SK-N-SH (cell line): ENCODE measurements at regions not wholly inside any gene's neighbourhood (a gene's known extent, or its start where the extent isn't known, plus 50 kb on each side); places are given as distances from the start of the nearest gene placed in this dataset.

Experiments used
- CTCF ChIA-PET: fragments of 300-600, 350-600 bp; formaldehyde crosslinking; extraction: SDS; loops from one replicate; lab custom pipeline; 2021; lab: Yijun Ruan, JAX
- POLR2A ChIA-PET: fragments of 350-600 bp; sonication (Branson Sonifier 250); formaldehyde crosslinking; extraction: SDS; loops from one replicate; lab custom pipeline; 2020; ENCODE audit warnings: antibody characterized with exemption, inconsistent platforms; lab: Yijun Ruan, JAX
- DNase-seq: peaks from one replicate; pipeline ENCODE4 v3.0.0; 2012
- H2AFZ ChIP-seq: fragments of 200-600 bp; sonication (generic); 2 replicates; pipeline ENCODE4 v1.8.1; 2016; ENCODE audit warnings: antibody characterized with exemption, mild to moderate bottlenecking, low read depth
- H3F3A ChIP-seq: fragments of 200-600 bp; sonication (generic); replicated peaks from 2 replicates; pipeline ENCODE3; 2016; ENCODE audit warnings: antibody characterized with exemption, mild to moderate bottlenecking; ENCODE audit not compliant: insufficient read depth
- H3K27ac ChIP-seq, 2 experiments: fragments of 200-500 bp in 1 of 2; fragments of 200-600 bp in 1 of 2; sonication (Bioruptor generic) in 1 of 2; sonication (generic), shearing (Covaris generic) in 1 of 2; 2 replicates each; pipeline versions ENCODE4 v1.5.1 to v1.6.1; 2014 to 2016; ENCODE audit warnings: low read depth in 2 of 2, inconsistent platforms in 1 of 2, low read length in 1 of 2, mild to moderate bottlenecking in 1 of 2, mixed read lengths in 1 of 2
- H3K27me3 ChIP-seq: fragments of 200-600 bp; sonication (generic), shearing (Covaris generic); 2 replicates; pipeline ENCODE4 v1.6.1; 2016; ENCODE audit warnings: mixed run types; ENCODE audit not compliant: insufficient read depth
- H3K36me3 ChIP-seq, 2 experiments: fragments of 200-500 bp in 1 of 2; fragments of 200-600 bp in 1 of 2; sonication (Bioruptor generic) in 1 of 2; sonication (generic) in 1 of 2; replicated peaks in 1 of 2; 2 replicates each; pipeline versions ENCODE3 to v1.5.1; 2014 to 2016; ENCODE audit warnings: low read length in 1 of 2, mild to moderate bottlenecking in 1 of 2; ENCODE audit not compliant: insufficient read depth in 2 of 2, control insufficient read depth in 1 of 2
- H3K4me1 ChIP-seq, 2 experiments: fragments of 200-500 bp in 1 of 2; fragments of 200-600 bp in 1 of 2; sonication (Bioruptor generic) in 1 of 2; sonication (generic), shearing (Covaris generic) in 1 of 2; 2 replicates each; pipeline versions ENCODE4 v1.5.1 to v1.6.1; 2014 to 2016; ENCODE audit warnings: low read depth in 1 of 2, low read length in 1 of 2, mixed run types in 1 of 2; ENCODE audit not compliant: insufficient read depth in 2 of 2, control insufficient read depth in 1 of 2
- H3K4me2 ChIP-seq: fragments of 200-600 bp; sonication (generic), shearing (Covaris generic); 2 replicates; pipeline ENCODE4 v1.6.1; 2017; ENCODE audit warnings: mixed run types
- H3K4me3 ChIP-seq, 2 experiments: fragments of 200-500 bp in 1 of 2; fragments of 200-600 bp in 1 of 2; sonication (Bioruptor generic) in 1 of 2; sonication (generic), shearing (Covaris generic) in 1 of 2; 2 replicates each; pipeline versions ENCODE4 v1.5.1 to v1.8.1; 2014 to 2016; ENCODE audit warnings: low read depth in 2 of 2, inconsistent platforms in 1 of 2, low read length in 1 of 2, mild to moderate bottlenecking in 1 of 2, mixed read lengths in 1 of 2, moderate library complexity in 1 of 2
- H3K79me2 ChIP-seq: fragments of 200-600 bp; sonication (generic); 2 replicates; pipeline ENCODE4 v1.8.1; 2017; ENCODE audit warnings: mild to moderate bottlenecking; ENCODE audit not compliant: insufficient read depth
- H3K9ac ChIP-seq: fragments of 200-600 bp; sonication (generic); 2 replicates; pipeline ENCODE4 v1.6.1; 2017; ENCODE audit warnings: mixed run types
- H3K9me2 ChIP-seq: fragments of 200-600 bp; sonication (generic); 2 replicates; pipeline ENCODE4 v1.6.1; 2017; ENCODE audit warnings: mixed run types
- H3K9me3 ChIP-seq: fragments of 200-600 bp; sonication (generic); 2 replicates; pipeline ENCODE4 v1.6.1; 2017; ENCODE audit warnings: mixed run types, mild to moderate bottlenecking, moderate library complexity
- H4K20me1 ChIP-seq: fragments of 200-600 bp; sonication (generic); 2 replicates; pipeline ENCODE4 v1.6.1; 2017; ENCODE audit warnings: mild to moderate bottlenecking, mixed run types; ENCODE audit not compliant: insufficient read depth
- CHD2 ChIP-seq: fragments of 150-350 bp; IDR thresholded peaks from 2 replicates; pipeline ENCODE4 v1.6.1; 2018; ENCODE audit warnings: low read length; ENCODE audit not compliant: partially characterized antibody
- EP300 ChIP-seq, 2 experiments: IDR thresholded peaks; 2 replicates each; pipeline versions ENCODE4 v1.4.0 to v1.6.1; 2012; ENCODE audit warnings: borderline replicate concordance in 1 of 2, low read depth in 1 of 2, low read length in 1 of 2
- EZH2phosphoT487 ChIP-seq: fragments of 200-600 bp; sonication (generic); IDR thresholded peaks from 2 replicates; pipeline ENCODE4 v1.6.1; 2017; ENCODE audit warnings: low read depth, mixed run types, mild to moderate bottlenecking, antibody characterized with exemption, moderate library complexity, borderline replicate concordance
- FOSL2 ChIP-seq: IDR thresholded peaks from 2 replicates; pipeline ENCODE4 v1.4.0; 2012; ENCODE audit warnings: low read depth, mild to moderate bottlenecking, moderate library complexity, borderline replicate concordance
- FOXJ3 ChIP-seq: sonication (generic); formaldehyde crosslinking; IDR thresholded peaks from 2 replicates; pipeline ENCODE4 v1.5.1; 2020; ENCODE audit warnings: mild to moderate bottlenecking, missing genetic modification reagents
- MXI1 ChIP-seq: IDR thresholded peaks from 2 replicates; pipeline ENCODE4 v1.6.1; 2012; ENCODE audit warnings: mild to moderate bottlenecking, low read depth, low read length, improper control_type of control experiment
- RXRA ChIP-seq: IDR thresholded peaks from 2 replicates; pipeline ENCODE4 v1.4.0; 2012; ENCODE audit warnings: low read depth, mild to moderate bottlenecking, borderline replicate concordance
- SIN3A ChIP-seq: IDR thresholded peaks from 2 replicates; pipeline ENCODE4 v1.6.1; 2012; ENCODE audit warnings: low read depth, mild to moderate bottlenecking, low read length, moderate library complexity, borderline replicate concordance
- SMC3 ChIP-seq: IDR thresholded peaks from 2 replicates; pipeline ENCODE4 v1.6.1; 2012; ENCODE audit warnings: low read depth, low read length, improper control_type of control experiment
- WGBS: methylation state at CpG from one replicate; pipeline ENCODE4 v1.1.6; 2017; ENCODE audit warnings: low lambda C conversion rate; 5-methylcytosine and 5-hydroxymethylcytosine counted together
- TF ChIP-seq, protein P1 (sequence below): IDR thresholded peaks from 2 replicates; pipeline ENCODE4 v1.4.0; 2012; ENCODE audit warnings: low read depth, borderline replicate concordance
- TF ChIP-seq, protein P2 (sequence below): fragments of 150-350 bp; IDR thresholded peaks from 2 replicates; pipeline ENCODE4 v1.6.1; 2017; ENCODE audit warnings: antibody characterized with exemption, low read length, low read depth, borderline replicate concordance
- TF ChIP-seq, protein P3 (sequence below): fragments of 200-600 bp; sonication (generic); IDR thresholded peaks from 2 replicates; pipeline ENCODE4 v1.6.1; 2017; ENCODE audit warnings: antibody characterized with exemption, mild to moderate bottlenecking, moderate library complexity
- TF ChIP-seq, protein P4 (sequence below): IDR thresholded peaks from 2 replicates; pipeline ENCODE4 v1.6.1; 2012; ENCODE audit warnings: mild to moderate bottlenecking, low read depth, low read length, moderate library complexity

DNA sequence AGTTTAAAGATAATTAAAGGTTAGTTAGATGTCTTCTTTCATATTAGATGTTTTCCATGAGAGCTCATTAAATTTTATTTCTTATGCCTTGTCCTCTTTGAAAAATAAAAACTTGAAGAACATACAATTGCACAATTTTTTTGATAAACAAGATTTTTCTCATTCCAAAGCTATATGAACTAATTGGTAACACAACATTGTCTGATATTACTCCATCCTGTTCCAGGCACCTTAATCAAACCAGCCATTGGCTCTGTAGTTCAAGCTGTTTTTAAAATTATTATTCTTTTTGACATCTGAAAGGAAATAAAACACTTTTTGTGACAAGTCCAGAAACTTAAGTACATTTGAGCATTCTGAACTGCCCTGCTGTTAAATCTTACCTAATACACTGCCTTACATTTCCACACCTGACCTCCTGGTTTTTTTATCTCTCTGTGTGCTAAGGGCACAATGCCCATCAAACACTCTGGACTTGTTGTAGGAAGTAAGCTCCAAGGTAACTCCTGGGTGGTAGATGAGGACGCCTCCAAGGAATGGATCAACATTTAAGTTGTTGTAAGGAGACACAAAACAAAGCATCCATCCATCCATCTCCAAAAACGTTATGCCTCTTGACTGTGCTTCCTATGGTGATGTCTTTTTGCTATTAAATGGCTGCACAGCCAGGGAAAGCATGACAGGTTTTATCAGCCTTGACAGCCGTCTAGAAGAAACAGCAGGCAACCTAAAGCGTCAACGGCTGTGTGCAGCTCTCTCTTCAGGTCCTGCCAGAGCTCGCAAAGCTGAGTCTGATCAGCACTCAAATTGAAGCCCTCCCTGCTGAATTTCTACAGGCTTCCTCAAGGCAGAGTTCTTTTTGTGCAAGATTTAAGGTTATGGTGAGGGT lies 449.9 kb upstream of the FLRT2 start:
- no peak overlapping the region for H3K27ac ChIP-seq
- H3K36me3 ChIP-seq, result no peaks in the 10 kb centered on the region
- H3K4me2 ChIP-seq, result no peak overlapping the region
- H4K20me1 ChIP-seq, result no peaks in the 10 kb centered on the region
- DNase-seq, result no peak
- WGBS, result 11% methylated on average over 6 of the region's 6 CpGs
- no peak overlapping the region for H2AFZ ChIP-seq
- no peak overlapping the region for H3K9ac ChIP-seq
- CTCF ChIA-PET, result no interaction called here
- no peaks in the 10 kb centered on the region for H3K4me1 ChIP-seq
- no peaks in the 10 kb centered on the region for H3K27me3 ChIP-seq
- TF ChIP-seq, protein P1, sequence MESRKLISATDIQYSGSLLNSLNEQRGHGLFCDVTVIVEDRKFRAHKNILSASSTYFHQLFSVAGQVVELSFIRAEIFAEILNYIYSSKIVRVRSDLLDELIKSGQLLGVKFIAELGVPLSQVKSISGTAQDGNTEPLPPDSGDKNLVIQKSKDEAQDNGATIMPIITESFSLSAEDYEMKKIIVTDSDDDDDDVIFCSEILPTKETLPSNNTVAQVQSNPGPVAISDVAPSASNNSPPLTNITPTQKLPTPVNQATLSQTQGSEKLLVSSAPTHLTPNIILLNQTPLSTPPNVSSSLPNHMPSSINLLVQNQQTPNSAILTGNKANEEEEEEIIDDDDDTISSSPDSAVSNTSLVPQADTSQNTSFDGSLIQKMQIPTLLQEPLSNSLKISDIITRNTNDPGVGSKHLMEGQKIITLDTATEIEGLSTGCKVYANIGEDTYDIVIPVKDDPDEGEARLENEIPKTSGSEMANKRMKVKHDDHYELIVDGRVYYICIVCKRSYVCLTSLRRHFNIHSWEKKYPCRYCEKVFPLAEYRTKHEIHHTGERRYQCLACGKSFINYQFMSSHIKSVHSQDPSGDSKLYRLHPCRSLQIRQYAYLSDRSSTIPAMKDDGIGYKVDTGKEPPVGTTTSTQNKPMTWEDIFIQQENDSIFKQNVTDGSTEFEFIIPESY, result no peak
- no peak for TF ChIP-seq EZH2phosphoT487
- TF ChIP-seq, all 33 proteins: peak for 0
- POLR2A ChIA-PET, result no interaction called here
- H3K9me2 ChIP-seq, result no peaks in the 10 kb centered on the region
- no peak overlapping the region for H3K4me3 ChIP-seq
- no peaks in the 10 kb centered on the region for H3F3A ChIP-seq
- no peaks in the 10 kb centered on the region for H3K9me3 ChIP-seq
- no peaks in the 10 kb centered on the region for H3K79me2 ChIP-seq

DNA sequence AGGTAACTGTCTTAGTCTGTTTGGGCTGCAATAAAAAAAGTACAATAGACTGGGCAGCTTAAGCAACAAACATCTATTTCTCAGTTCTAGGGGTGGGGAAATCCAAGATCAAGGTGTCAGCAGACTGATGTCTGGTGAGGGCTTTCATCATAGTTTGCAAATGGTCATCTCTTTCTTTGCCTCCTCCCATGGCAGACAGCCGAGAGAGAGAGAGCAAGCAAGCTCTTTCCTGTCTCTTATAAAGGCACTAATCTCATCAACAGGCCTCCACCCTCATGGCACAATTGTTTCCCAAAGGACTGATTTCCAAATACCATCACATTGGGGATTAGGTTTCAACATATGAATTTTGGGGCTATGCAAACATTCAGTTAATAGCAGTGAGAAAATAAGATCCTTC lies 445.6 kb upstream of the FLRT2 start:
- no peak overlapping the region for H3K4me3 ChIP-seq
- no peak overlapping the region for H2AFZ ChIP-seq
- H3K27ac ChIP-seq, result no peak overlapping the region
- 0% methylated on average over 1 of the region's 1 CpG for WGBS
- ChIA-PET POLR2A (no interaction called here), CTCF (interaction anchor here (0.6 kb wide), 2 partner anchors 13 to 701 kb away, joined by 3 read pairs; no protein-coding TSS in a partner anchor)
- no peaks in the 10 kb centered on the region for H3K36me3 ChIP-seq
- no peak overlapping the region for H3K9ac ChIP-seq
- no peak overlapping the region for H3K4me2 ChIP-seq
- no peaks in the 10 kb centered on the region for H3K9me3 ChIP-seq
- H3F3A ChIP-seq, result no peaks in the 10 kb centered on the region
- no peaks in the 10 kb centered on the region for H3K4me1 ChIP-seq
- no peaks in the 10 kb centered on the region for H4K20me1 ChIP-seq
- no peaks in the 10 kb centered on the region; the same call in 1 of the 2 replicates for H3K9me2 ChIP-seq
- H3K79me2 ChIP-seq, result no peaks in the 10 kb centered on the region
- DNase-seq, result no peak
- H3K27me3 ChIP-seq, result no peaks in the 10 kb centered on the region
- TF ChIP-seq, protein P2, sequence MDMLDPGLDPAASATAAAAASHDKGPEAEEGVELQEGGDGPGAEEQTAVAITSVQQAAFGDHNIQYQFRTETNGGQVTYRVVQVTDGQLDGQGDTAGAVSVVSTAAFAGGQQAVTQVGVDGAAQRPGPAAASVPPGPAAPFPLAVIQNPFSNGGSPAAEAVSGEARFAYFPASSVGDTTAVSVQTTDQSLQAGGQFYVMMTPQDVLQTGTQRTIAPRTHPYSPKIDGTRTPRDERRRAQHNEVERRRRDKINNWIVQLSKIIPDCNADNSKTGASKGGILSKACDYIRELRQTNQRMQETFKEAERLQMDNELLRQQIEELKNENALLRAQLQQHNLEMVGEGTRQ, result no peak
- TF ChIP-seq, protein P3, sequence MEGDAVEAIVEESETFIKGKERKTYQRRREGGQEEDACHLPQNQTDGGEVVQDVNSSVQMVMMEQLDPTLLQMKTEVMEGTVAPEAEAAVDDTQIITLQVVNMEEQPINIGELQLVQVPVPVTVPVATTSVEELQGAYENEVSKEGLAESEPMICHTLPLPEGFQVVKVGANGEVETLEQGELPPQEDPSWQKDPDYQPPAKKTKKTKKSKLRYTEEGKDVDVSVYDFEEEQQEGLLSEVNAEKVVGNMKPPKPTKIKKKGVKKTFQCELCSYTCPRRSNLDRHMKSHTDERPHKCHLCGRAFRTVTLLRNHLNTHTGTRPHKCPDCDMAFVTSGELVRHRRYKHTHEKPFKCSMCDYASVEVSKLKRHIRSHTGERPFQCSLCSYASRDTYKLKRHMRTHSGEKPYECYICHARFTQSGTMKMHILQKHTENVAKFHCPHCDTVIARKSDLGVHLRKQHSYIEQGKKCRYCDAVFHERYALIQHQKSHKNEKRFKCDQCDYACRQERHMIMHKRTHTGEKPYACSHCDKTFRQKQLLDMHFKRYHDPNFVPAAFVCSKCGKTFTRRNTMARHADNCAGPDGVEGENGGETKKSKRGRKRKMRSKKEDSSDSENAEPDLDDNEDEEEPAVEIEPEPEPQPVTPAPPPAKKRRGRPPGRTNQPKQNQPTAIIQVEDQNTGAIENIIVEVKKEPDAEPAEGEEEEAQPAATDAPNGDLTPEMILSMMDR, result no peak
- TF ChIP-seq EP300 (IDR thresholded peaks at IDR 0.05; ENCODE audit: borderline replicate concordance in 1 of 2, low read depth in 1 of 2, low read length in 1 of 2) (no peak), CHD2 (no peak), FOXJ3 (CRISPR knock-in tag) (no peak), SIN3A (no peak), MXI1 (no peak), SMC3 (no peak), RXRA (no peak), FOSL2 (no peak)
- TF ChIP-seq, protein P1, result no peak
- TF ChIP-seq, protein P4, sequence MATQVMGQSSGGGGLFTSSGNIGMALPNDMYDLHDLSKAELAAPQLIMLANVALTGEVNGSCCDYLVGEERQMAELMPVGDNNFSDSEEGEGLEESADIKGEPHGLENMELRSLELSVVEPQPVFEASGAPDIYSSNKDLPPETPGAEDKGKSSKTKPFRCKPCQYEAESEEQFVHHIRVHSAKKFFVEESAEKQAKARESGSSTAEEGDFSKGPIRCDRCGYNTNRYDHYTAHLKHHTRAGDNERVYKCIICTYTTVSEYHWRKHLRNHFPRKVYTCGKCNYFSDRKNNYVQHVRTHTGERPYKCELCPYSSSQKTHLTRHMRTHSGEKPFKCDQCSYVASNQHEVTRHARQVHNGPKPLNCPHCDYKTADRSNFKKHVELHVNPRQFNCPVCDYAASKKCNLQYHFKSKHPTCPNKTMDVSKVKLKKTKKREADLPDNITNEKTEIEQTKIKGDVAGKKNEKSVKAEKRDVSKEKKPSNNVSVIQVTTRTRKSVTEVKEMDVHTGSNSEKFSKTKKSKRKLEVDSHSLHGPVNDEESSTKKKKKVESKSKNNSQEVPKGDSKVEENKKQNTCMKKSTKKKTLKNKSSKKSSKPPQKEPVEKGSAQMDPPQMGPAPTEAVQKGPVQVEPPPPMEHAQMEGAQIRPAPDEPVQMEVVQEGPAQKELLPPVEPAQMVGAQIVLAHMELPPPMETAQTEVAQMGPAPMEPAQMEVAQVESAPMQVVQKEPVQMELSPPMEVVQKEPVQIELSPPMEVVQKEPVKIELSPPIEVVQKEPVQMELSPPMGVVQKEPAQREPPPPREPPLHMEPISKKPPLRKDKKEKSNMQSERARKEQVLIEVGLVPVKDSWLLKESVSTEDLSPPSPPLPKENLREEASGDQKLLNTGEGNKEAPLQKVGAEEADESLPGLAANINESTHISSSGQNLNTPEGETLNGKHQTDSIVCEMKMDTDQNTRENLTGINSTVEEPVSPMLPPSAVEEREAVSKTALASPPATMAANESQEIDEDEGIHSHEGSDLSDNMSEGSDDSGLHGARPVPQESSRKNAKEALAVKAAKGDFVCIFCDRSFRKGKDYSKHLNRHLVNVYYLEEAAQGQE, result no peak
